ENCODE measurements at regions not wholly inside any gene's neighbourhood (a gene's known extent, or its start where the extent isn't known, plus 50 kb on each side); places are given as distances from the start of the nearest gene placed in this dataset.

DNA sequence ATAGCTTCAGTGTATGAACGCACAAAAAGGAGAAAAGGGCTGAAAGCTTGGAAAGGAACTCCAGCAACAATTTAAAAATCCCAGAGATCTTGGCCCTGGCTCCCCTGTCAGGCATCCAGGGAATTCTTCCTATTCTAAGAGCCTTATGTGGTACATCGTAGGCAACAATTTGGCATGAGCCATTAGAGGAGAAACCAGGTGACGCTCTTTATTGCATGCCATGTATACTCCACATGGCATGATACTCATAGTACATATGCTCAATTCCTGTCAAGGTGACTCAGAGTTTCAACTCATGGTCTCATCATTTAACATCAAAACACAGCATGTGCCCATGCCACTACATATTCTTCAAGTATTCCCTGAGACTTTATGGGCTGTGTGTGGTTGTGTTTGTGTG is 191.3 kb downstream of the OR13H1 start:
- no peaks in the 10 kb centered on the region for H3K9me3 ChIP-seq (ENCODE audit: low read length)
- no peak overlapping the region for H3K4me2 ChIP-seq (ENCODE audit: low read length)
- H3K9ac ChIP-seq (ENCODE audit: low read length): no peak overlapping the region
- no peak overlapping the region for H3K27ac ChIP-seq (ENCODE audit: low read length)
- no peaks in the 10 kb centered on the region for H3K79me2 ChIP-seq (ENCODE audit: low read length)
- H3K9me2 ChIP-seq (replicated peaks; ENCODE audit: low read length): no peaks in the 10 kb centered on the region
- H3K27me3 ChIP-seq (ENCODE audit: low read length): no peaks in the 10 kb centered on the region
- no peaks in the 10 kb centered on the region for H4K20me1 ChIP-seq (ENCODE audit: low read length)
- TF ChIP-seq CTCF (conservative IDR thresholded peaks at IDR 0.05; ENCODE audit: low read depth, low read length) (no peak), EZH2 (IDR thresholded peaks at IDR 0.05; ENCODE audit: low read length, unreplicated experiment) (no peak), EZH2phosphoT487 (IDR thresholded peaks at IDR 0.05; ENCODE audit: borderline replicate concordance, low read length) (no peak)
- BruUV-seq (replicated peaks): no TSS peak
- intact Hi-C loops (cut with micrococcal nuclease): no loop called here
- H2AFZ ChIP-seq (ENCODE audit: low read length): no peak overlapping the region
- ATAC-seq (no peak), DNase-seq (no peak)
- no peaks in the 10 kb centered on the region for H3K4me1 ChIP-seq (ENCODE audit: insufficient read depth, low read length)
- no peaks in the 10 kb centered on the region for H3K36me3 ChIP-seq (ENCODE audit: low read depth, low read length)
- no peak overlapping the region for H3K4me3 ChIP-seq (ENCODE audit: low read length)
- no peaks in the 10 kb centered on the region for H3F3A ChIP-seq (ENCODE audit: low read length, unreplicated experiment)
- CTCF ChIA-PET: no interaction called here
- POLR2A ChIA-PET (ENCODE audit: unreplicated experiment): no interaction called here

GRCh38 chrX:131739823-131740222 is 195.9 kb downstream of the OR13H1 start:
- no peak for DNase-seq
- no peak for ATAC-seq
- Histone ChIP-seq H3K9me3 (ENCODE audit: low read length) (no peaks in the 10 kb centered on the region), H3K27me3 (ENCODE audit: low read length) (no peaks in the 10 kb centered on the region), H3K9ac (ENCODE audit: low read length) (no peak overlapping the region), H3F3A (ENCODE audit: low read length, unreplicated experiment) (no peaks in the 10 kb centered on the region), H3K27ac (ENCODE audit: low read length) (no peak overlapping the region), H3K4me2 (ENCODE audit: low read length) (no peak overlapping the region), H3K4me1 (ENCODE audit: insufficient read depth, low read length) (no peaks in the 10 kb centered on the region), H3K4me3 (ENCODE audit: low read length) (no peak overlapping the region), H4K20me1 (ENCODE audit: low read length) (no peaks in the 10 kb centered on the region), H3K79me2 (ENCODE audit: low read length) (no peaks in the 10 kb centered on the region), H3K36me3 (ENCODE audit: low read depth, low read length) (no peaks in the 10 kb centered on the region), H3K9me2 (replicated peaks; ENCODE audit: low read length) (no peaks in the 10 kb centered on the region), H2AFZ (ENCODE audit: low read length) (no peak overlapping the region)
- POLR2A ChIA-PET (ENCODE audit: unreplicated experiment): no interaction called here
- BruUV-seq (replicated peaks): no TSS peak
- intact Hi-C loops (cut with micrococcal nuclease): no loop called here
- CTCF ChIA-PET: no interaction called here
- TF ChIP-seq EZH2phosphoT487 (IDR thresholded peaks at IDR 0.05; ENCODE audit: borderline replicate concordance, low read length) (no peak), EZH2 (IDR thresholded peaks at IDR 0.05; ENCODE audit: low read length, unreplicated experiment) (no peak), CTCF (conservative IDR thresholded peaks at IDR 0.05; ENCODE audit: low read depth, low read length) (no peak)

- H3K9me2 ChIP-seq (replicated peaks; ENCODE audit: low read length): no peaks in the 10 kb centered on the region
- POLR2A ChIA-PET (ENCODE audit: unreplicated experiment): no interaction called here
- H3K9me3 ChIP-seq (ENCODE audit: low read length): no peaks in the 10 kb centered on the region
- no peaks in the 10 kb centered on the region for H4K20me1 ChIP-seq (ENCODE audit: low read length)
- TF ChIP-seq EZH2 (IDR thresholded peaks at IDR 0.05; ENCODE audit: low read length, unreplicated experiment): no peak
- TF ChIP-seq EZH2phosphoT487 (IDR thresholded peaks at IDR 0.05; ENCODE audit: borderline replicate concordance, low read length): no peak
- no peak for TF ChIP-seq CTCF (conservative IDR thresholded peaks at IDR 0.05; ENCODE audit: low read depth, low read length)
- no peak overlapping the region for H3K4me2 ChIP-seq (ENCODE audit: low read length)
- no peaks in the 10 kb centered on the region for H3F3A ChIP-seq (ENCODE audit: low read length, unreplicated experiment)
- H3K9ac ChIP-seq (ENCODE audit: low read length): no peak overlapping the region
- no peak overlapping the region for H3K4me3 ChIP-seq (ENCODE audit: low read length)
- no peak overlapping the region for H2AFZ ChIP-seq (ENCODE audit: low read length)
- H3K36me3 ChIP-seq (ENCODE audit: low read depth, low read length): no peaks in the 10 kb centered on the region
- BruUV-seq (replicated peaks): no TSS peak
- intact Hi-C loops (cut with micrococcal nuclease): no loop called here
- DNase-seq (no peak), ATAC-seq (no peak)
- CTCF ChIA-PET: no interaction called here
- peaks cover 4% of the 10 kb centered on the region for H3K4me1 ChIP-seq (ENCODE audit: insufficient read depth, low read length)
- H3K27ac ChIP-seq (ENCODE audit: low read length): no peak overlapping the region
- H3K79me2 ChIP-seq (ENCODE audit: low read length): no peaks in the 10 kb centered on the region
- H3K27me3 ChIP-seq (ENCODE audit: low read length): no peaks in the 10 kb centered on the region
These were observed 197.3 kb downstream of the OR13H1 start for GRCh38 chrX:131741103-131741581.
